Dendritic cell treated with granulocyte-macrophage colony-stimulating factor and Interleukin-4, amounts not matched to agents 40 ng/mL and 50 ng/mL, for 4 days (primary cell): ENCODE measurements at regions not wholly inside any gene's neighbourhood (a gene's known extent, or its start where the extent isn't known, plus 50 kb on each side); places are given as distances from the start of the nearest gene placed in this dataset.
"Not testable (repeated sequence)": the region's sequence is repeated elsewhere in the genome, so short reads cannot be mapped to it uniquely, and the experiment has no call there.

Source experiments
- H3K27ac Mint-ChIP-seq: one replicate; pipeline ENCODE4 v1.8.0; 2022; ENCODE audit warnings: mild to moderate bottlenecking, mixed read lengths
- H3K27me3 Mint-ChIP-seq: one replicate; pipeline ENCODE4 v1.8.0; 2022; ENCODE audit warnings: mild to moderate bottlenecking, mixed read lengths
- H3K36me3 Mint-ChIP-seq: one replicate; pipeline ENCODE4 v1.8.0; 2022; ENCODE audit warnings: low read depth, mixed read lengths
- H3K4me1 Mint-ChIP-seq: one replicate; pipeline ENCODE4 v1.8.0; 2022; ENCODE audit warnings: low read depth, mixed read lengths
- H3K4me3 Mint-ChIP-seq: one replicate; pipeline ENCODE4 v1.8.0; 2022; ENCODE audit warnings: mild to moderate bottlenecking, moderate library complexity, mixed read lengths
- H3K9me3 Mint-ChIP-seq: one replicate; pipeline ENCODE4 v1.8.0; 2022; ENCODE audit warnings: mixed read lengths
- intact Hi-C: fragments of 100-400 bp; cut with micrococcal nuclease; formaldehyde crosslinking; loops from one replicate; pipeline ENCODE4 v1.15.0; 2022

DNA sequence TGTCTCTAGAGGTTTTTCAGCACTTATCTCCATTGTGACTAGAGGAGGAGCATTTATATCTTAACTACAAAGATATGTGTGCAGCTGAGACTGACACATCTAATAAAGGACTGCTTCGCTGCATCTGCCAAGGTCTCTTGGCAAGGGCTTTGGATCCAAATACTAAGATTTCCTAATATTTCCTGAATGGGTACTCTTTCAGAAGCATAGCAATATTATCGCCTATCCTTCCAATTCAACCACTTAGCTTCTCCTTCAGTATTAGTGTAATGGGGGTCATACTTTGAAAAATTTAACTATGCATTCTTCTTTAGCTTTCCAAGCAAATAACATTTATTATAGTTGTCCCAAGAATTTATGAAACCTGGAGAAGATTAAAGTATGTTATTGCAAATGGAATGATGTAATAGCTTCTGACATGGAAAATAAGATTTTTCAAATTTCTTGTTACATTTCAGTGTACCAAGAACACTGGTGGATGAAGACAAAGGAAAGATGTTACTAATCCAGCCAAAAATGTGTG is 243.0 kb upstream of the PDE3A start:
- peaks cover 4% of the 10 kb centered on the region for H3K4me1 Mint-ChIP-seq
- no peaks in the 10 kb centered on the region for H3K9me3 Mint-ChIP-seq
- H3K36me3 Mint-ChIP-seq, result no peaks in the 10 kb centered on the region
- H3K27ac Mint-ChIP-seq, result no peak overlapping the region
- H3K27me3 Mint-ChIP-seq, result no peaks in the 10 kb centered on the region
- no peak overlapping the region for H3K4me3 Mint-ChIP-seq
- intact Hi-C loops, result no loop called here

DNA sequence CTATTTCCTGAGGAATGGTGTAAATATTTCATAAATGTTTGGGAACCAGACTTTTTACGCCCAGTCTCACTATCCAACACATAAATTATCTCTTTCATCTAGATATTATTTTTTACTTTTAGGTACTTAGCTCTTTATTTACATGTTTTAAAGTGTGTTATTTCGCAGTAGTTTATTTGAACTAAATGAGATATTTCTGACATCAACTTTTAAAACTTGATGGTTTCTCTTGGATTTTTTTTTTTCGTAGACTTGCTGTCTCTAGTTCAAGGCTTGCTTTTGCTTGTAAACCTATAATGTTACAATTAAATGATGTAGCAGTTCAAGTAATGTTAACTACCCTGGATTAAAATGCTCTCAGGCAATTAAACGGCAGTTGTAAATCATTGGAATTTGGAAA is 241.7 kb upstream of the PDE3A start:
- Mint-ChIP-seq H3K36me3 (no peaks in the 10 kb centered on the region), H3K27ac (no peak overlapping the region)
- intact Hi-C loops, result no loop called here

DNA sequence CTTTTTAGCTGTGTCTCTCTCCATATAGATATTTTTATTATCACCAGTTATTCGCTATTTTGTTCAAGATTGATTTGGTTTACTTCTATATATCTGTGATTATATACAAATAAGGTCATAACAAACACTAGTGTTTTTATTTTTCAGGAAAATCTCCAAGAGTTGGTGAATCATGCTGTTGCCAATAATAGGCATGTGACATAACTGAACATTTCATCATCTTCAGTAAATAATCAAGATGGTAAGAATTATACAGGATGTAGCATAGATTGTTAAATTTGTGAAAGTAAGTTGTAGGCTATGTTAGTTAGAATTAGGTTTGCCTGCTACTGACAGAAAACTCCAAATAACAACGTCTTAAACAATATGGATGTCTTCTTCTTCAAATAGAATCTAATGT is 240.9 kb upstream of the PDE3A start:
- Mint-ChIP-seq H3K9me3 (no peaks in the 10 kb centered on the region), H3K27me3 (no peaks in the 10 kb centered on the region), H3K27ac (no peak overlapping the region), H3K4me3 (no peak overlapping the region), H3K36me3 (no peaks in the 10 kb centered on the region), H3K4me1 (peaks cover 4% of the 10 kb centered on the region)
- intact Hi-C loops, result no loop called here

More for the DNA sequence above, 241.7 kb upstream of the PDE3A start:
- Mint-ChIP-seq H3K9me3 (no peaks in the 10 kb centered on the region), H3K4me3 (no peak overlapping the region), H3K27me3 (no peaks in the 10 kb centered on the region), H3K4me1 (peaks cover 4% of the 10 kb centered on the region)

DNA sequence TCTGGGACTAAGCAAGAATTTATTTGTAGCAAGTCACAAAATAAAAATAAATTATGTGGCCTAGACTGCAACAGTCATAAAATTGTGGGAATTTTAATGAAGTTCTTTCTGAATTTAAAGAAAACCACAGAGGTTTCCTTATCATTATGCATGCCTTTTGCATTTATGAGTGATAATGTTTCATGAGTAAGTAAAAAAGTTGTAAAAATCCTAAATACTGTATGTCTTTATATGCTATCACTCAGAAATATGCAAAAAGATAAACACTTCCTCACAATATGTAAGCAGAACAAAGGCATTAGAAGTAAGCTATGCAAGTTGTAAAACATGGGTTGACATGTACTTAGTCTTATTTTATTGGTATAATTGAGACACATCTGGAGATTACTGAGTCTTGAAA is 239.4 kb upstream of the PDE3A start:
- Mint-ChIP-seq H3K4me3 (no peak overlapping the region), H3K27me3 (no peaks in the 10 kb centered on the region), H3K9me3 (no peaks in the 10 kb centered on the region), H3K4me1 (no peaks in the 10 kb centered on the region), H3K27ac (no peak overlapping the region), H3K36me3 (no peaks in the 10 kb centered on the region)
- intact Hi-C loops, result no loop called here

DNA sequence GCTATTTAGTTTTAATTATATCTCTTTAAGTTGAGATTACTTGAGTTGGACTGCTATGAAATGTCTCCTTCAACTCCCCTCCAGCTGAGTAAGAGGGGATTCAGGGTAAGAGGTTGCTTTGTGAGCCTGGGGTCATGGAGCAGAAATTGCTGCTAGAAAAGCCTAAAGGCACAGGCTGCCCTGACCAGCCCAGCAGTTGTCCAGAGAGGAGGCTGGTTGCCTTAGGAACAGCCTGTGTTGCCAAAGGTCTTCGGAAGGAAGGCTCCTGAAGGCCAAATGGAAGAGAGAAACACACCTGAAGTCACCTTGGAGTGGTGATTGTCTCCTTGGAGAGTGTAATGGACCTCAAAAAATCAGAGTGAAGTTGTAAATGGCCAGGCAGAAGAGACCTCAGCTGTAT is 235.5 kb upstream of the PDE3A start:
- no peak overlapping the region for H3K4me3 Mint-ChIP-seq
- H3K27me3 Mint-ChIP-seq, result no peaks in the 10 kb centered on the region
- no peaks in the 10 kb centered on the region for H3K36me3 Mint-ChIP-seq
- H3K27ac Mint-ChIP-seq, result no peak overlapping the region
- intact Hi-C loops, result no loop called here
- H3K4me1 Mint-ChIP-seq, result no peaks in the 10 kb centered on the region
- H3K9me3 Mint-ChIP-seq, result no peaks in the 10 kb centered on the region

DNA sequence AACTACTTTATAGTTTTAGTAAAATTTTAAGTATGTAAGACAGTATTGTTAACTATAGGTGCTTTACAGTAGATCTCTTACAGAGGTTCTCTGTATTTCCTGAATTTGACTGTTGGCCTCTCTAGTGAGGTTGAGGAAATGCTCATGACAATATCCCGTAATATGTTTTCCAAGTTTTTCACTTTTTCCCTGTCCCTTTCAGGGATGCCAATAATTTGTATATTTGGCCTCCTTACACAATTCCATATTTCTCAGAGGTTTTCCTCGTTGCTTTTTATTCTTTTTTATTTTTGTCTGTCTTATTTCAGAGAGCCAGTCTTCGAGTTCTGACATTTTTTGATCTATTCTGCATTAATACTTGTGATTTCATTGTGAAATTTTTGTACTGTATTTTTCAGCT is 233.7 kb upstream of the PDE3A start:
- intact Hi-C loops, result no loop called here
- Mint-ChIP-seq H3K27me3 (no peaks in the 10 kb centered on the region), H3K36me3 (no peaks in the 10 kb centered on the region), H3K27ac (no peak overlapping the region), H3K4me3 (no peak overlapping the region), H3K4me1 (no peaks in the 10 kb centered on the region), H3K9me3 (no peaks in the 10 kb centered on the region)

DNA sequence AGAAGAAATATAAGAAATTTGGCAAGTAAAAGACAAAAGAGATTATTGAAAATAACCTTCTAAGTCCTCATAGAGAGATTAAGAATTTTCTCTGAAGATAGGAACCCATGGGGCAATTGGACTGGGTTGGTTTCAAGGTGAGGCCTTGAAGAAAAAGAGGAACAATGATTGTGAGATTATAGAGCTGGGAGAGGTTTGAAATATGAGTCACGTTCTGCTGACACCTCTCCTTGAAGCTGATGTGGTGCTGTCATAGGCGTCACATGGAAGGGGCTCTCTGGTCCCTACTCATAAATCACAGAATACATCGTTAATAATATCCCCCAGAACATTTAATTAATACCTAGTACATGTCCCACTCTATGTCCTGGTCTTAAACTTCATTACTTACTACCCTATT is 227.6 kb upstream of the PDE3A start:
- no peaks in the 10 kb centered on the region for H3K27me3 Mint-ChIP-seq
- no peaks in the 10 kb centered on the region for H3K9me3 Mint-ChIP-seq
- H3K36me3 Mint-ChIP-seq, result no peaks in the 10 kb centered on the region
- H3K27ac Mint-ChIP-seq, result no peak overlapping the region
- intact Hi-C loops, result no loop called here
- peaks cover 7% of the 10 kb centered on the region for H3K4me1 Mint-ChIP-seq
- H3K4me3 Mint-ChIP-seq, result no peak overlapping the region

DNA sequence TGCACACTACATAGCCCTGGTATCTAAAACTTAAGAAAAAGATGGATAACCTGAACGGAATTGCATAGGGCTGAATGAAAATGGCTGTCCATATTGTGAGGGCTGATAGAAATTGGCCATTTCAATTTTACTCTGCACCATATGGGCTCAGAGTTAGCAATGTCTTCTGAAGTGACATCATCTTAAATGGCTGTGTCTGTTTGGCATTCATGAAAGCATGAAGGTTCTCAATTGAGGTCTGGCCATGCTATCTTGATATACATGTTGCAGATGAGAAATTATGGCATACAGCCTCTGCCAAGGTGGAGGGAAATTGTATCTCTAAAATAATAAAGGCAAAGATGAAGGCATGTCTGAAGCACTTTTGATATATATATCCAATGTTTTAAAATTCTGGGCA is 226.0 kb upstream of the PDE3A start:
- H3K9me3 Mint-ChIP-seq, result no peaks in the 10 kb centered on the region
- H3K4me1 Mint-ChIP-seq, result peaks cover 7% of the 10 kb centered on the region
- H3K27me3 Mint-ChIP-seq, result no peaks in the 10 kb centered on the region
- H3K36me3 Mint-ChIP-seq, result no peaks in the 10 kb centered on the region
- H3K27ac Mint-ChIP-seq, result no peak overlapping the region
- H3K4me3 Mint-ChIP-seq, result no peak overlapping the region
- intact Hi-C loops, result no loop called here

DNA sequence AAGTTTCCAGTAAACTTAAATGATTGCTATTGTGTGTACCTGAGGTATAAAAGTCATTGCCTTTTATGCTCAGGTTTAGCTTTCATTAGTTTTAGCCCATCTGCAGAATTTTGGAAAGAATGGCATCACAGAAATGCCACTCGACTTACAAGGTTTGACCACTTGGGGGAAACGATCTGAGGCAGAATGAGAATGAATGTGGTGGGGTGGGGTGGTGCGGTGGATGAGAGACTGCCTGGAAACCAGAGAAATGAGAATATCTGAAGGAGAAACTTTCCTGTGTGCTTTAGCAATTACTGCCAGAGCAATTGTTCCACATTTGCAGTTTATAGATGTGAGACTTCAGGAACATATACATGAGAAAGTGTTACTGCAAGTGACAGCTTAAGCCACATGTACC is 225.4 kb upstream of the PDE3A start:
- intact Hi-C loops, result no loop called here
- no peaks in the 10 kb centered on the region for H3K27me3 Mint-ChIP-seq
- H3K36me3 Mint-ChIP-seq, result no peaks in the 10 kb centered on the region
- no peak overlapping the region for H3K27ac Mint-ChIP-seq
- no peak overlapping the region for H3K4me3 Mint-ChIP-seq
- peaks cover 7% of the 10 kb centered on the region for H3K4me1 Mint-ChIP-seq
- H3K9me3 Mint-ChIP-seq, result no peaks in the 10 kb centered on the region

DNA sequence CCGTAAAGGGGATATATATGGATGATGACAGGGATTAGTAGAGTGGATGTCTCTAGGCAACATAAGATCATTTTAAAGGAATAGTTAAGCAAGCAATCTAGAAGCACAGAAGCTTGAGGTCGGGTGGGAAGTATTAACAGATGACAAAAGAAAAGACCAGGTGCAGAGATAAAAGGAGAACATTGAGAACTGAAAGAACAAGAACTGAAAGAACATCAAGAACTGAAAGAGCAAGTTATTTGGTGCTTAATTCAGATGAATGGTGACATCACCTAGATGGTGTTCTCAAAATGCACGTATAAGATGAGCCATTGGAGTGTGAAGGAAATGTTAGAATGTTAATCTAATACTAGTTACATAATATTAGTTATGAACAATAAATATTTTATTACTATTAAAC is 224.0 kb upstream of the PDE3A start:
- Mint-ChIP-seq H3K27me3 (no peaks in the 10 kb centered on the region), H3K9me3 (no peaks in the 10 kb centered on the region), H3K36me3 (no peaks in the 10 kb centered on the region), H3K27ac (no peak overlapping the region), H3K4me3 (no peak overlapping the region), H3K4me1 (peaks cover 7% of the 10 kb centered on the region)
- intact Hi-C loops, result no loop called here

DNA sequence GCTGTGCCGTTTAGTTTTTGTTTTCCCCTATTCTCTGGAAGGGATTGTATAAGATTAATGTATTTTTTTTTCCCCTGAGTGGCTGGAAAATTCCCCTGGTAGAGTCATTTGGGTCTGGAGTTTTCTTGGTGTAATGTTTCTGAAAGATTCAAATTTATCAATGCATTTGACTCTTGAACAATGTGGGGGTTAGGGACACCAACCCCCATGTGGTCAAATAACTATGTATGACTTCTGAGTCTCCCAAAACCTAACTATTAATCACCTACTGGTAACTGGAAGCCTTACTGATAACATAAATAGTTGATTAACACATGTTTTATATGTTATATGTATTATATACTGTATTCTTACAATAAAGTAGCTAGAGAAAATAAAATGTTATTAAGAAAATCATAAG is 220.1 kb upstream of the PDE3A start:
- Mint-ChIP-seq H3K4me1 (peaks cover 7% of the 10 kb centered on the region), H3K4me3 (no peak overlapping the region), H3K36me3 (no peaks in the 10 kb centered on the region), H3K27ac (no peak overlapping the region), H3K27me3 (no peaks in the 10 kb centered on the region), H3K9me3 (no peaks in the 10 kb centered on the region)
- intact Hi-C loops, result no loop called here

DNA sequence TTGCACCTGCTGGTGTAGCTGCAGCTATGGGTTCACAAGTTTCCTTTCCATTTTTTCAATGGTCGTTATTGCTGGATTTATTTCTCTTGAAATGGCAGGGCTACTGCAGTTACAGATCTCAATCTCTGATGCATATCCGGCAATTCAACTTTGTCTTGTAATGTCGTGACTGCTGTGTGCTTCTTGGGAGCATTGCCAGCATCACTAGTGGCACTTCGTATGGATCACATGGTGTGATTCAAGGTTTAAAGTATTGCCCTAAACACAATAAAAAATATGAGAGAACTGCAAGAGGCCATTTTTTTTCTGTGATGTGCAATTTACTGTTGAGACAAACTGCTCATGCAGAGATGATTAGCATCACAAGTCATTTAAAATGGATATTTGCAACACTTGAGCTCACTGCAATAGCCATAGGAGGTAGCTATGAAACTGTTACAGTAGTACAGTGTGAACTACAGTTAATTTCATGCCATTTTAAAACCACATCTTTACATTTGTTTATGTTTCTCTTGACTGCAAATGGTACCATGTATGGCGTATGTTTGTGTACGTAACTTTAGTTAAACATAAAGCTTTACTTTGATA is 217.4 kb upstream of the PDE3A start:
- no peaks in the 10 kb centered on the region for H3K36me3 Mint-ChIP-seq
- H3K27ac Mint-ChIP-seq, result no peak overlapping the region
- no peaks in the 10 kb centered on the region for H3K27me3 Mint-ChIP-seq

DNA sequence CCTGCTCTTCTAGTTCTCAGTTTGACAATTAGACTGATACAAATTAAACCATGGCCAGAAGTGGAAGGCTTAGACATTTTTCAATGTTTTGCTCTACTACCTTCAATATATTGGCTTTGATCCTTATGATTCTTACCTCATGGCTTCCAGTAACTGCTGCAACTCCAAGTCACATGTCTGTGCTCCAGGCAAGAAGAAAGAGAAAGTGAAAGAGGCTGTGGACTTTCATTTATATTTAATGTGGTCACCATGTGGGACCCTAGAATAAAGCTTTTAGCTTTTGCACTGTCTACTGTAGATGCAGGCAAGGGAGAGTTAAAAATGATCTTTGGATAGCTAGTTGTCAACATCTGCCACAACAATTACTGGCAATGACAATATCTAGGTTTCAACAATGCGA is 214.3 kb upstream of the PDE3A start:
- no peak overlapping the region for H3K27ac Mint-ChIP-seq
- H3K4me1 Mint-ChIP-seq, result no peaks in the 10 kb centered on the region

More for the DNA sequence above, 217.4 kb upstream of the PDE3A start:
- no peak overlapping the region for H3K4me3 Mint-ChIP-seq
- H3K4me1 Mint-ChIP-seq, result no peaks in the 10 kb centered on the region
- intact Hi-C loops, result no loop called here
- no peaks in the 10 kb centered on the region for H3K9me3 Mint-ChIP-seq

DNA sequence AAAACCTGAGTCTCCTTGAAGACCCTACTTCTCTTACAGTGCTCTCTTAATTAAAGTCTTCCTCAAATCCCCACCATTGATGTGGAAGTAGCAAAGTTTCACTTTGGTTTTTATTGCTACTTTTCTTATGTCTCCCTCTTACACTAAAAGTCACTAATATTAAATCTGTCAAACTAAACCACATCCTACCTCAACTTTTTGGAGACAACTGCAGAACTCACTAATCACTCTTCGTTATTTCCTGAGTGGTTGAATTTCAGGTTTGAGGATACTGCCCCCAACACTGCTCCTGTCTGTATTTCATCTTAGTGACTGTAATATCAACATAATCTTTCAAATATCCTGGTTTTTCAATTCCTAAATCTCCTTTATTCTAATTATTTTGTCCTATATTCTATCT is 213.0 kb upstream of the PDE3A start:
- Mint-ChIP-seq H3K4me3 (no peak overlapping the region), H3K27me3 (no peaks in the 10 kb centered on the region), H3K27ac (no peak overlapping the region), H3K9me3 (no peaks in the 10 kb centered on the region), H3K4me1 (no peaks in the 10 kb centered on the region), H3K36me3 (no peaks in the 10 kb centered on the region)
- intact Hi-C loops, result no loop called here

More for the DNA sequence above, 214.3 kb upstream of the PDE3A start:
- Mint-ChIP-seq H3K27me3 (no peaks in the 10 kb centered on the region), H3K36me3 (no peaks in the 10 kb centered on the region), H3K9me3 (no peaks in the 10 kb centered on the region), H3K4me3 (no peak overlapping the region)
- intact Hi-C loops, result no loop called here

DNA sequence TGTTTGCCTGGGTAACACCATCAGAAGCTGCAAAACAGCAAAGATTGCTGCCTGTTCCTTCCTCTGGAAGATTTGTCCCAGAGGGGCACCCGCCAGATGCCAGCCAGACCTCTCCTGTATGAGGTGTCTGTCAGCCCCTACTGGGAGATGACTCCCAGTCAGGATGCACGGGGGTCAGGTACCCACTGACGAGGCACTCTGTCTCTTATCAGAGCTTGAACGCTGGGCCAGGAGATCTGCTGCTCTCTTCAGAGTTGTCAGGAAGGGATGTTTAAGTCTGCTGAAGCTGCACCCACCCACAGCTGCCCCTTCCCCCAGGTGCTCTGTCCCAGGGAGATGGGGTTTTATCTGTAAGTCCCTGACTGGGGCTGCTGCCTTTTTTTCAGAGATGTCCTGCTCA is 207.4 kb upstream of the PDE3A start:
- H3K27me3 Mint-ChIP-seq, H3K4me3 Mint-ChIP-seq, H3K4me1 Mint-ChIP-seq, H3K27ac Mint-ChIP-seq, H3K36me3 Mint-ChIP-seq, H3K9me3 Mint-ChIP-seq, intact Hi-C loops: not testable (repeated sequence)
